ENCODE measurements at regions not wholly inside any gene's neighbourhood (a gene's known extent, or its start where the extent isn't known, plus 50 kb on each side); places are given as distances from the start of the nearest gene placed in this dataset.

- Histone ChIP-seq H3K27ac (ENCODE audit: low read depth in 1 of 3, low read length in 2 of 3) (no peak overlapping the region), H3K4me3 (ENCODE audit: low read depth in 1 of 3, low read length in 3 of 3) (no peak overlapping the region), H3K9me3 (ENCODE audit: control insufficient read depth in 2 of 2, insufficient read depth in 1 of 2, low read depth in 1 of 2, low read length in 1 of 2) (no peaks in the 10 kb centered on the region), H3K36me3 (ENCODE audit: control insufficient read depth in 3 of 3, insufficient read depth in 2 of 3, low read depth in 1 of 3, low read length in 3 of 3) (no peaks in the 10 kb centered on the region), H3K4me1 (ENCODE audit: control insufficient read depth in 3 of 3, insufficient read depth in 2 of 3, low read depth in 1 of 3, low read length in 2 of 3) (peaks cover 0 to 2% (median 0%) of the 10 kb centered on the region in 3 donors), H3K27me3 (ENCODE audit: control insufficient read depth in 3 of 3, insufficient read depth in 3 of 3, low read length in 3 of 3) (peaks cover 0 to 19% (median 2%) of the 10 kb centered on the region in 3 donors)
- WGBS, 3 donors: 67 to 80% (median 67%) methylated on average over 11 of the region's 11 CpGs
- no peak for FAIRE-seq
- no peak for DNase-seq
These were observed 150.1 kb downstream of the IRF8 start for GRCh38 chr16:86048882-86049585.

GRCh38 chr16:86049641-86050040, 150.7 kb downstream of the IRF8 start:
- FAIRE-seq (no peak), DNase-seq (no peak)
- H3K27me3 ChIP-seq (ENCODE audit: control insufficient read depth in 3 of 3, insufficient read depth in 3 of 3, low read length in 3 of 3): peaks cover 0 to 19% (median 2%) of the 10 kb centered on the region in 3 donors

GRCh38 chr16:86050111-86050510, 151.1 kb downstream of the IRF8 start:
- Histone ChIP-seq H3K27ac (ENCODE audit: low read depth in 1 of 3, low read length in 2 of 3) (no peak overlapping the region), H3K9me3 (ENCODE audit: control insufficient read depth in 2 of 2, insufficient read depth in 1 of 2, low read depth in 1 of 2, low read length in 1 of 2) (no peaks in the 10 kb centered on the region), H3K4me3 (ENCODE audit: low read depth in 1 of 3, low read length in 3 of 3) (no peak overlapping the region), H3K36me3 (ENCODE audit: control insufficient read depth in 3 of 3, insufficient read depth in 2 of 3, low read depth in 1 of 3, low read length in 3 of 3) (no peaks in the 10 kb centered on the region), H3K27me3 (ENCODE audit: control insufficient read depth in 3 of 3, insufficient read depth in 3 of 3, low read length in 3 of 3) (peaks cover 0 to 19% (median 2%) of the 10 kb centered on the region in 3 donors), H3K4me1 (ENCODE audit: control insufficient read depth in 3 of 3, insufficient read depth in 2 of 3, low read depth in 1 of 3, low read length in 2 of 3) (peaks cover 0 to 2% (median 0%) of the 10 kb centered on the region in 3 donors)
- no peak for FAIRE-seq
- 81 to 88% (median 83%) methylated on average over 8 of the region's 8 CpGs for WGBS, 3 donors
- no peak for DNase-seq

More at GRCh38 chr16:86049641-86050040, 150.7 kb downstream of the IRF8 start:
- no peaks in the 10 kb centered on the region for H3K9me3 ChIP-seq (ENCODE audit: control insufficient read depth in 2 of 2, insufficient read depth in 1 of 2, low read depth in 1 of 2, low read length in 1 of 2)
- WGBS, 3 donors: 82 to 91% (median 83%) methylated on average over 10 of the region's 10 CpGs
- peaks cover 0 to 2% (median 0%) of the 10 kb centered on the region in 3 donors for H3K4me1 ChIP-seq (ENCODE audit: control insufficient read depth in 3 of 3, insufficient read depth in 2 of 3, low read depth in 1 of 3, low read length in 2 of 3)
- no peak overlapping the region for H3K27ac ChIP-seq (ENCODE audit: low read depth in 1 of 3, low read length in 2 of 3)
- no peaks in the 10 kb centered on the region for H3K36me3 ChIP-seq (ENCODE audit: control insufficient read depth in 3 of 3, insufficient read depth in 2 of 3, low read depth in 1 of 3, low read length in 3 of 3)
- no peak overlapping the region for H3K4me3 ChIP-seq (ENCODE audit: low read depth in 1 of 3, low read length in 3 of 3)

- Histone ChIP-seq H3K4me1 (ENCODE audit: control insufficient read depth in 3 of 3, insufficient read depth in 2 of 3, low read depth in 1 of 3, low read length in 2 of 3) (peaks cover 0 to 2% (median 0%) of the 10 kb centered on the region in 3 donors), H3K9me3 (ENCODE audit: control insufficient read depth in 2 of 2, insufficient read depth in 1 of 2, low read depth in 1 of 2, low read length in 1 of 2) (no peaks in the 10 kb centered on the region), H3K4me3 (ENCODE audit: low read depth in 1 of 3, low read length in 3 of 3) (no peak overlapping the region), H3K27ac (ENCODE audit: low read depth in 1 of 3, low read length in 2 of 3) (no peak overlapping the region), H3K36me3 (ENCODE audit: control insufficient read depth in 3 of 3, insufficient read depth in 2 of 3, low read depth in 1 of 3, low read length in 3 of 3) (no peaks in the 10 kb centered on the region), H3K27me3 (ENCODE audit: control insufficient read depth in 3 of 3, insufficient read depth in 3 of 3, low read length in 3 of 3) (peaks cover 0 to 19% (median 2%) of the 10 kb centered on the region in 3 donors)
- WGBS, 3 donors: 87 to 94% (median 89%) methylated on average over 18 of the region's 18 CpGs
- FAIRE-seq (no peak), DNase-seq (no peak)
These were observed 151.8 kb downstream of the IRF8 start for GRCh38 chr16:86050591-86051367.

- peaks cover 0 to 19% (median 2%) of the 10 kb centered on the region in 3 donors for H3K27me3 ChIP-seq (ENCODE audit: control insufficient read depth in 3 of 3, insufficient read depth in 3 of 3, low read length in 3 of 3)
- no peaks in the 10 kb centered on the region for H3K36me3 ChIP-seq (ENCODE audit: control insufficient read depth in 3 of 3, insufficient read depth in 2 of 3, low read depth in 1 of 3, low read length in 3 of 3)
- DNase-seq (no peak), FAIRE-seq (no peak)
- no peak overlapping the region for H3K4me3 ChIP-seq (ENCODE audit: low read depth in 1 of 3, low read length in 3 of 3)
- WGBS, 3 donors: 43 to 74% (median 73%) methylated on average over 20 of the region's 20 CpGs
- H3K9me3 ChIP-seq (ENCODE audit: control insufficient read depth in 2 of 2, insufficient read depth in 1 of 2, low read depth in 1 of 2, low read length in 1 of 2): no peaks in the 10 kb centered on the region
- peaks cover 0 to 2% (median 0%) of the 10 kb centered on the region in 3 donors for H3K4me1 ChIP-seq (ENCODE audit: control insufficient read depth in 3 of 3, insufficient read depth in 2 of 3, low read depth in 1 of 3, low read length in 2 of 3)
- H3K27ac ChIP-seq (ENCODE audit: low read depth in 1 of 3, low read length in 2 of 3): no peak overlapping the region
These were observed 152.6 kb downstream of the IRF8 start for GRCh38 chr16:86051368-86052114.

GRCh38 chr16:86052115-86052670, 153.2 kb downstream of the IRF8 start:
- WGBS, 3 donors: 82 to 87% (median 85%) methylated on average over 15 of the region's 15 CpGs
- Histone ChIP-seq H3K4me3 (ENCODE audit: low read depth in 1 of 3, low read length in 3 of 3) (no peak overlapping the region), H3K36me3 (ENCODE audit: control insufficient read depth in 3 of 3, insufficient read depth in 2 of 3, low read depth in 1 of 3, low read length in 3 of 3) (no peaks in the 10 kb centered on the region), H3K27me3 (ENCODE audit: control insufficient read depth in 3 of 3, insufficient read depth in 3 of 3, low read length in 3 of 3) (peaks cover 0 to 17% (median 2%) of the 10 kb centered on the region in 3 donors), H3K27ac (ENCODE audit: low read depth in 1 of 3, low read length in 2 of 3) (no peak overlapping the region), H3K4me1 (ENCODE audit: control insufficient read depth in 3 of 3, insufficient read depth in 2 of 3, low read depth in 1 of 3, low read length in 2 of 3) (peaks cover 0 to 2% (median 0%) of the 10 kb centered on the region in 3 donors), H3K9me3 (ENCODE audit: control insufficient read depth in 2 of 2, insufficient read depth in 1 of 2, low read depth in 1 of 2, low read length in 1 of 2) (no peaks in the 10 kb centered on the region)
- DNase-seq (no peak), FAIRE-seq (no peak)

GRCh38 chr16:86052926-86053325, 154.0 kb downstream of the IRF8 start:
- no peaks in the 10 kb centered on the region for H3K36me3 ChIP-seq (ENCODE audit: control insufficient read depth in 3 of 3, insufficient read depth in 2 of 3, low read depth in 1 of 3, low read length in 3 of 3)
- peaks cover 0 to 12% (median under 1%) of the 10 kb centered on the region in 3 donors for H3K27me3 ChIP-seq (ENCODE audit: control insufficient read depth in 3 of 3, insufficient read depth in 3 of 3, low read length in 3 of 3)
- DNase-seq: no peak
- peaks cover 0 to 2% (median 0%) of the 10 kb centered on the region in 3 donors for H3K4me1 ChIP-seq (ENCODE audit: control insufficient read depth in 3 of 3, insufficient read depth in 2 of 3, low read depth in 1 of 3, low read length in 2 of 3)
- H3K9me3 ChIP-seq (ENCODE audit: control insufficient read depth in 2 of 2, insufficient read depth in 1 of 2, low read depth in 1 of 2, low read length in 1 of 2): no peaks in the 10 kb centered on the region
- WGBS, 3 donors: 90 to 92% (median 90%) methylated on average over 6 of the region's 6 CpGs
- no peak for FAIRE-seq
- no peak overlapping the region for H3K27ac ChIP-seq (ENCODE audit: low read depth in 1 of 3, low read length in 2 of 3)
- H3K4me3 ChIP-seq (ENCODE audit: low read depth in 1 of 3, low read length in 3 of 3): no peak overlapping the region
